ENCODE measurements at regions not wholly inside any gene's neighbourhood (a gene's known extent, or its start where the extent isn't known, plus 50 kb on each side); places are given as distances from the start of the nearest gene placed in this dataset.
"Not testable (repeated sequence)": the region's sequence is repeated elsewhere in the genome, so short reads cannot be mapped to it uniquely, and the experiment has no call there.

DNA sequence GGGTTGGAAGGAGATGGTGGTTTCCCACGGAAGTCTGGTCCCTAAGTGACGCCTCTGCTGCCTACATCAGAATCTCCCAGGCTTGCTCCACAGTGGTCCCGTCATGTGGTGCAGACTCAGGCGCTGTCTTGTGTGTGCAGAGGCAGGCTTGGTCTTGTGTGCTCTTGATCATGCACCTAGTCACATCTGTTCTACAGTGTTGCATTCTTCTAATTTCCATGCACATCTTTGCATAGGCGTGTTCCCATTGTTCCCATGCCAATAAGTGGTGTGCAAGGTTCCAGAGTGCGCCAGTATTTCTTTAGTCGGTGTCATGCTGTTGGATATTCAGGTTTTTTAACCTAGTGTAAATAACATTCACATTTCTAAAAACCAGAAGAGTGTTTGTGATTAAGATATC is 195.8 kb downstream of the LMLN start:
- TF ChIP-seq, protein P1, sequence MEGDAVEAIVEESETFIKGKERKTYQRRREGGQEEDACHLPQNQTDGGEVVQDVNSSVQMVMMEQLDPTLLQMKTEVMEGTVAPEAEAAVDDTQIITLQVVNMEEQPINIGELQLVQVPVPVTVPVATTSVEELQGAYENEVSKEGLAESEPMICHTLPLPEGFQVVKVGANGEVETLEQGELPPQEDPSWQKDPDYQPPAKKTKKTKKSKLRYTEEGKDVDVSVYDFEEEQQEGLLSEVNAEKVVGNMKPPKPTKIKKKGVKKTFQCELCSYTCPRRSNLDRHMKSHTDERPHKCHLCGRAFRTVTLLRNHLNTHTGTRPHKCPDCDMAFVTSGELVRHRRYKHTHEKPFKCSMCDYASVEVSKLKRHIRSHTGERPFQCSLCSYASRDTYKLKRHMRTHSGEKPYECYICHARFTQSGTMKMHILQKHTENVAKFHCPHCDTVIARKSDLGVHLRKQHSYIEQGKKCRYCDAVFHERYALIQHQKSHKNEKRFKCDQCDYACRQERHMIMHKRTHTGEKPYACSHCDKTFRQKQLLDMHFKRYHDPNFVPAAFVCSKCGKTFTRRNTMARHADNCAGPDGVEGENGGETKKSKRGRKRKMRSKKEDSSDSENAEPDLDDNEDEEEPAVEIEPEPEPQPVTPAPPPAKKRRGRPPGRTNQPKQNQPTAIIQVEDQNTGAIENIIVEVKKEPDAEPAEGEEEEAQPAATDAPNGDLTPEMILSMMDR (IDR thresholded peaks at IDR 0.05), result not testable (repeated sequence)
- TF ChIP-seq POLR2A (IDR thresholded peaks at IDR 0.05); EP300 (IDR thresholded peaks at IDR 0.05; ENCODE audit: low read depth): not testable (repeated sequence)

All from transverse colon (tissue), 3 donors.